ENCODE measurements at regions not wholly inside any gene's neighbourhood (a gene's known extent, or its start where the extent isn't known, plus 50 kb on each side); places are given as distances from the start of the nearest gene placed in this dataset.

- Histone ChIP-seq H3K4me3 (no peak overlapping the region), H3K9me2 (replicated peaks; ENCODE audit: insufficient read depth) (no peaks in the 10 kb centered on the region), H3K27ac (no peak overlapping the region), H2AFZ (no peak overlapping the region), H4K20me1 (ENCODE audit: insufficient read depth, poor library complexity, severe bottlenecking) (no peaks in the 10 kb centered on the region), H3K27me3 (no peaks in the 10 kb centered on the region), H3K4me2 (no peak overlapping the region), H3K79me2 (no peaks in the 10 kb centered on the region), H3K4me1 (ENCODE audit: insufficient read depth) (peaks cover under 1% of the 10 kb centered on the region), H3K9me3 (ENCODE audit: low read depth) (no peaks in the 10 kb centered on the region), H3K36me3 (replicated peaks; ENCODE audit: insufficient read depth, low read depth) (no peaks in the 10 kb centered on the region)
- DNase-seq (ENCODE audit: low spot score) = no peak
- WGBS (ENCODE audit: low lambda C conversion rate, missing lambda C conversion rate) = 92% methylated on average over 2 of the region's 2 CpGs
- no peak for TF ChIP-seq CTCF (IDR thresholded peaks at IDR 0.05; ENCODE audit: poor library complexity)
- TF ChIP-seq EZH2phosphoT487 (IDR thresholded peaks at IDR 0.05; ENCODE audit: low read depth, severe bottlenecking, unreplicated experiment) = no peak
- TF ChIP-seq EZH2 (IDR thresholded peaks at IDR 0.05; ENCODE audit: borderline replicate concordance) = no peak
Observed at GRCh38 chr16:64138621-64139020, 983.2 kb downstream of the CDH11 start.

- Histone ChIP-seq H3K4me2 (no peak overlapping the region), H3K79me2 (no peaks in the 10 kb centered on the region), H3K27me3 (no peaks in the 10 kb centered on the region), H3K9me3 (ENCODE audit: low read depth) (no peaks in the 10 kb centered on the region), H3K4me1 (ENCODE audit: insufficient read depth) (peaks cover 7% of the 10 kb centered on the region), H3K9me2 (replicated peaks; ENCODE audit: insufficient read depth) (no peaks in the 10 kb centered on the region), H2AFZ (no peak overlapping the region), H3K27ac (no peak overlapping the region), H3K36me3 (replicated peaks; ENCODE audit: insufficient read depth, low read depth) (no peaks in the 10 kb centered on the region), H3K4me3 (no peak overlapping the region), H4K20me1 (ENCODE audit: insufficient read depth, poor library complexity, severe bottlenecking) (no peaks in the 10 kb centered on the region)
- TF ChIP-seq CTCF (IDR thresholded peaks at IDR 0.05; ENCODE audit: poor library complexity) (no peak), EZH2phosphoT487 (IDR thresholded peaks at IDR 0.05; ENCODE audit: low read depth, severe bottlenecking, unreplicated experiment) (no peak)
- DNase-seq (ENCODE audit: low spot score) = no peak
- 85% methylated on average over 8 of the region's 8 CpGs for WGBS (ENCODE audit: low lambda C conversion rate, missing lambda C conversion rate)
Observed at GRCh38 chr16:64138006-64138405, 983.9 kb downstream of the CDH11 start.

GRCh38 chr16:64136743-64137142, 985.1 kb downstream of the CDH11 start:
- H3K9me3 ChIP-seq (ENCODE audit: low read depth) = no peaks in the 10 kb centered on the region
- peaks cover 13% of the 10 kb centered on the region for H3K4me1 ChIP-seq (ENCODE audit: insufficient read depth)
- no peaks in the 10 kb centered on the region for H3K9me2 ChIP-seq (replicated peaks; ENCODE audit: insufficient read depth)
- H3K4me3 ChIP-seq = no peak overlapping the region
- TF ChIP-seq EZH2 (IDR thresholded peaks at IDR 0.05; ENCODE audit: borderline replicate concordance) (no peak), EZH2phosphoT487 (IDR thresholded peaks at IDR 0.05; ENCODE audit: low read depth, severe bottlenecking, unreplicated experiment) (no peak), CTCF (IDR thresholded peaks at IDR 0.05; ENCODE audit: poor library complexity) (no peak)
- H3K79me2 ChIP-seq = no peaks in the 10 kb centered on the region
- H3K27ac ChIP-seq = no peak overlapping the region
- DNase-seq (ENCODE audit: low spot score) = no peak
- H3K4me2 ChIP-seq = no peak overlapping the region
- H3K27me3 ChIP-seq = no peaks in the 10 kb centered on the region
- no peaks in the 10 kb centered on the region for H3K36me3 ChIP-seq (replicated peaks; ENCODE audit: insufficient read depth, low read depth)
- H4K20me1 ChIP-seq (ENCODE audit: insufficient read depth, poor library complexity, severe bottlenecking) = no peaks in the 10 kb centered on the region
- 86% methylated on average over 3 of the region's 3 CpGs for WGBS (ENCODE audit: low lambda C conversion rate, missing lambda C conversion rate)
- H2AFZ ChIP-seq = no peak overlapping the region

GRCh38 chr16:64136314-64136713, 985.5 kb downstream of the CDH11 start:
- H3K79me2 ChIP-seq = no peaks in the 10 kb centered on the region
- H3K9me3 ChIP-seq (ENCODE audit: low read depth) = no peaks in the 10 kb centered on the region
- H4K20me1 ChIP-seq (ENCODE audit: insufficient read depth, poor library complexity, severe bottlenecking) = no peaks in the 10 kb centered on the region
- no peak overlapping the region for H3K4me3 ChIP-seq
- DNase-seq (ENCODE audit: low spot score) = no peak
- no peak for TF ChIP-seq EZH2 (IDR thresholded peaks at IDR 0.05; ENCODE audit: borderline replicate concordance)
- TF ChIP-seq CTCF (IDR thresholded peaks at IDR 0.05; ENCODE audit: poor library complexity) = no peak
- no peak for TF ChIP-seq EZH2phosphoT487 (IDR thresholded peaks at IDR 0.05; ENCODE audit: low read depth, severe bottlenecking, unreplicated experiment)
- H2AFZ ChIP-seq = no peak overlapping the region
- H3K4me2 ChIP-seq = no peak overlapping the region
- no peak overlapping the region for H3K27ac ChIP-seq
- H3K4me1 ChIP-seq (ENCODE audit: insufficient read depth) = peaks cover 13% of the 10 kb centered on the region
- no peaks in the 10 kb centered on the region for H3K27me3 ChIP-seq
- no peaks in the 10 kb centered on the region for H3K9me2 ChIP-seq (replicated peaks; ENCODE audit: insufficient read depth)
- WGBS (ENCODE audit: low lambda C conversion rate, missing lambda C conversion rate) = 97% methylated on average over 1 of the region's 1 CpG
- H3K36me3 ChIP-seq (replicated peaks; ENCODE audit: insufficient read depth, low read depth) = no peaks in the 10 kb centered on the region
